Suprapubic skin (tissue), 4 donors: ENCODE measurements at regions not wholly inside any gene's neighbourhood (a gene's known extent, or its start where the extent isn't known, plus 50 kb on each side); places are given as distances from the start of the nearest gene placed in this dataset.

Experiments used
- POLR2A ChIP-seq, 2 donors: fragments of 450-650 bp; IDR thresholded peaks; one replicate each; pipeline ENCODE4 v1.6.1; 2017; ENCODE audit warnings: antibody characterized with exemption in 2 of 2, mild to moderate bottlenecking in 2 of 2, moderate library complexity in 2 of 2
- POLR2AphosphoS5 ChIP-seq, 3 donors: sonication (generic); formaldehyde crosslinking; IDR thresholded peaks; one replicate each; pipeline ENCODE4 v1.6.1; 2017; ENCODE audit warnings: antibody characterized with exemption in 3 of 3

DNA sequence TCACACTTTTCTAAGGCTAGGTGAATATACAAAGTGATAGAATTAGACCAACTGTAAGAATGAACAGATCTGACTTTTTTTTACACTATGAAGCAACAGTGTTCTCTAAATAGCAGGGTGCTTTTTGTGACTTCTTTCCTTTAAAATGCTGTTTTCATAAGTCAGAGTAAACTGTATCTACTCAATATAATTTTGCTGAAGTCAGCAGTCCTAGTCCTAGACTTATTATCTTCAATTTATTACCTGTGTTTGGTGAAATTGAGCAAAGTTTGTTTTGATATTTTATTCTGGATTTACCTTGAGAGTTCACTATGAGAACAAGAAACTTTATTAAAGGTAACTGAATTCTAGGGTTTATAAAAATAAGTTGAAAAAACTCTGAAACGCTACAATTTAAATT lies 651.3 kb upstream of the MIS18BP1 start:
- TF ChIP-seq POLR2A (IDR thresholded peaks at IDR 0.05) (no peak), POLR2AphosphoS5 (IDR thresholded peaks at IDR 0.05) (no peak)
